C4-2B (cell line): ENCODE measurements at regions not wholly inside any gene's neighbourhood (a gene's known extent, or its start where the extent isn't known, plus 50 kb on each side); places are given as distances from the start of the nearest gene placed in this dataset.

Experiments used
- CTCF ChIP-seq: fragments of 450-650 bp; conservative IDR thresholded peaks from 2 replicates; pipeline ENCODE4 v1.5.1; 2017; ENCODE audit warnings: mild to moderate bottlenecking
- ZFX ChIP-seq: fragments of 450-650 bp; IDR thresholded peaks from 2 replicates; pipeline ENCODE4 v1.6.1; 2017

GRCh38 chr11:36719358-36720107, 121.5 kb upstream of the RAG2 start:
- no peak for TF ChIP-seq CTCF
- TF ChIP-seq ZFX, result no peak
